GM23338 (cell line): ENCODE measurements at regions not wholly inside any gene's neighbourhood (a gene's known extent, or its start where the extent isn't known, plus 50 kb on each side); places are given as distances from the start of the nearest gene placed in this dataset.

Experiments used
- EZH2 ChIP-seq: fragments of 200-600 bp; sonication (generic); IDR thresholded peaks from one replicate; pipeline ENCODE4 v1.8.0; 2017; ENCODE audit warnings: antibody characterized with exemption, mild to moderate bottlenecking, low read depth; ENCODE audit not compliant: unreplicated experiment
- EZH2phosphoT487 ChIP-seq: fragments of 200-600 bp; sonication (generic); IDR thresholded peaks from one replicate; pipeline ENCODE4 v1.8.1; 2018; ENCODE audit warnings: antibody characterized with exemption; ENCODE audit not compliant: unreplicated experiment
- POLR2AphosphoS5 ChIP-seq: IDR thresholded peaks from 2 replicates; pipeline ENCODE4 v1.6.1; 2016; ENCODE audit warnings: antibody characterized with exemption, low read depth
- TF ChIP-seq, protein P1 (sequence below), 2 experiments: fragments of 200-600 bp in 1 of 2; sonication (generic) in 1 of 2; conservative IDR thresholded peaks; 2 replicates each; pipeline versions ENCODE4 v1.5.1 to v1.6.1; 2016 to 2017; ENCODE audit warnings: antibody characterized with exemption in 2 of 2, low read depth in 2 of 2, mild to moderate bottlenecking in 2 of 2, moderate library complexity in 1 of 2

DNA sequence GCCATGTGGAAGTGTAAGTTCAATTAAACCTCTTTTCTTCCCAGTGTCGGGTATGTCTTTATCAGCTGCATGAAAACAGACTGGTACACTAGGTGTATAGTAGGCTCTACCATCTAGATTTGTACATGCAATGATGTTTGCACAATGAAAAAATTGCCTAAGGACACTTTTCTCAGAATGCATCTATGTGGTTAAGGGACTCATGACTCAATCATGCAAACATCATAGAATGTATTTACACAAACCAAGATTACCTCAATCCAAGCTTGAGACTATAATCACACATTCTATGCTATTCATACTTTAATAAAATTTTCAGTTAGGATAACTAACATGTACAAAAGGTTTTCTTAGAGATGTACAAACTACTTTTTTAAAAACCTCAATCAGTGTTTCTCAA lies 1164.5 kb downstream of the CDH12 start:
- TF ChIP-seq EZH2phosphoT487 (no peak), EZH2 (no peak), POLR2AphosphoS5 (no peak)
- TF ChIP-seq, protein P1, sequence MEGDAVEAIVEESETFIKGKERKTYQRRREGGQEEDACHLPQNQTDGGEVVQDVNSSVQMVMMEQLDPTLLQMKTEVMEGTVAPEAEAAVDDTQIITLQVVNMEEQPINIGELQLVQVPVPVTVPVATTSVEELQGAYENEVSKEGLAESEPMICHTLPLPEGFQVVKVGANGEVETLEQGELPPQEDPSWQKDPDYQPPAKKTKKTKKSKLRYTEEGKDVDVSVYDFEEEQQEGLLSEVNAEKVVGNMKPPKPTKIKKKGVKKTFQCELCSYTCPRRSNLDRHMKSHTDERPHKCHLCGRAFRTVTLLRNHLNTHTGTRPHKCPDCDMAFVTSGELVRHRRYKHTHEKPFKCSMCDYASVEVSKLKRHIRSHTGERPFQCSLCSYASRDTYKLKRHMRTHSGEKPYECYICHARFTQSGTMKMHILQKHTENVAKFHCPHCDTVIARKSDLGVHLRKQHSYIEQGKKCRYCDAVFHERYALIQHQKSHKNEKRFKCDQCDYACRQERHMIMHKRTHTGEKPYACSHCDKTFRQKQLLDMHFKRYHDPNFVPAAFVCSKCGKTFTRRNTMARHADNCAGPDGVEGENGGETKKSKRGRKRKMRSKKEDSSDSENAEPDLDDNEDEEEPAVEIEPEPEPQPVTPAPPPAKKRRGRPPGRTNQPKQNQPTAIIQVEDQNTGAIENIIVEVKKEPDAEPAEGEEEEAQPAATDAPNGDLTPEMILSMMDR (conservative IDR thresholded peaks at IDR 0.05; ENCODE audit: low read depth in 2 of 2) = no peak
